ENCODE measurements at regions not wholly inside any gene's neighbourhood (a gene's known extent, or its start where the extent isn't known, plus 50 kb on each side); places are given as distances from the start of the nearest gene placed in this dataset.

GRCh38 chr2:12168791-12169388 lies 422.5 kb downstream of the LPIN1 start:
- TF ChIP-seq CTCF (IDR thresholded peaks at IDR 0.05; ENCODE audit: low read depth, low read length, poor library complexity, severe bottlenecking), result no peak
- TF ChIP-seq EZH2phosphoT487 (IDR thresholded peaks at IDR 0.05; ENCODE audit: borderline replicate concordance, low read length), result no peak
